HG03175 (cell line): ENCODE measurements at regions not wholly inside any gene's neighbourhood (a gene's known extent, or its start where the extent isn't known, plus 50 kb on each side); places are given as distances from the start of the nearest gene placed in this dataset.
"Not testable (repeated sequence)": the region's sequence is repeated elsewhere in the genome, so short reads cannot be mapped to it uniquely, and the experiment has no call there.

Experiments
- ATAC-seq: cut with Tn5 transposase; IDR thresholded peaks from one replicate; pipeline ENCODE4 v1.9.1; 2021; ENCODE audit warnings: mild to moderate bottlenecking, moderate library complexity; ENCODE audit not compliant: unreplicated experiment

DNA sequence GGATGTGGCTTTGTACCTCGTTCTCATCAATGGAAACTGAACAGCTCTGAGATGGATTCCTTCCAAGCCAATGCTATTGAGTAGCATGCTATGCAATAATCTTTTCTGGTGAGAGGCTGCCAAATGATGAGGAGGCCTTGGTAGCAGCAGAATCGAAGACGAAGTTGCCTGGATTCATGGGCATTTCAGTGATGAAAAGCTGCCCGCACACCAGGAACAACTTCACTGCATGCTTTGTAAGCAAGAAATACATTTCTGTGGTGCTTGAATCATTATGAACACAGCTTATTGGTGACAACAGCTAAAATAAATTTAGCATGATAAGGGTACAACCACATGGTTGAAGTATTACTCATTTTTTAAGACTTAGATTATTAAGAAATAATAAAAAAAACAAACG, 246.8 kb upstream of the ROBO1 start:
- ATAC-seq: no peak

DNA sequence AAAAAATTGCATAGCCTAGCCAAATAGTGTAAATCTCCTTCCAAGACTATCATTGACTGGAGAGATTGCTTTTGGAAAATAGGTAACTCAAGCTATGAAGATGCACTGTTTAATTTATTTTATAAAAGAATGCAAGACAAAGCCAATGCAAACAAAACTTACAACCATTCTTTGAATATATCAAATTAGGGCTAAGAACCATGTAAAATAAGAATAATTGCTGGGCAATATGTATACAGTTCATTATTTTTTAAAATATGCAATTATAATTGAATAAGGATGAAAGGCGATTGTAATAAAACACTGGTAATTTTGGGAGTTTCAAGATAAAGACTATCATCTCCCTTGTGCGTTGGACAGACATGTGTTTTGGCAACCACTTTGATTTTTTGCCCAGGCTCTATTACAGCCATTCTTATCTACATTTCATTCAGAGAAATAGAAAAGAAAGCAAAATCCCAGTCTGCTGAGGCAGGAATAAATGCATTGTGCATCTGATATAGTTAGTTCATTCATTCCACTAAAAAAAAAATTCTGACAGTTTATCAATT, 242.3 kb upstream of the ROBO1 start:
- no peak for ATAC-seq

DNA sequence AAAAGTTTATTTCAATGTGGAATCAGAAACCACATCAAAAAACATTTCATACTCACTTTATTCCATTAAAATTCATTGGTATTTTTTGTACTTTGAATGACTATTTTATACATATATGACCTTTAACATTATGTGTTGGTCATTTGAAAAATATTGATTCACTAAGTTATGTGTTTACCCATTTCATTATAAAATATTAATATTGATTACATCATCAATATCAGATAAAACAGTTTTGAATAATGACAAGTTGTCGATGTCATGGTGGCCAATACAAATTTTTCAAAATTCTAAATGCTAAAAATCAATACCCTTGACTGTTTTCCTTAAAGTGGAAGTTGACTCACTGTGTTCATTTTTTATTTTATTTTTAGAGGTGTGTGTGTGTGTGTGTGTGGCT, 239.7 kb upstream of the ROBO1 start:
- no peak for ATAC-seq

DNA sequence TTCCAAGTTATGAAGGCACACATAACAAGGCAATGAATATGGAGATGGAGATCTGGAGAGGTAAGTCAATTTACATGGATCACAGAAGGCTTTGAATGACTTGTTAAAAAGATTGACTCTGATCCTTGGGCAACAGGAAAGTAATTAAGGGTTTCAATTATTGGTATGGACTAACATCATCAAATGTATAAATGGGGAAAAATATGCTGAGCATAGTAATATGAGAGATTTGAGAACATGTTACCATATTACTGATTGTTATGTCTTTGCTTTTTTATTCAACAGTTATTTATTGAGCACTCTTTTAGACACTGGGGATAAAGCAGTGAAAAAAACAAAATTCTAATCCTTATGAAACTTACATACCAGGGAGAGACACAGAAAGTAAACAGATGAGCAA, 238.5 kb upstream of the ROBO1 start:
- ATAC-seq: no peak

DNA sequence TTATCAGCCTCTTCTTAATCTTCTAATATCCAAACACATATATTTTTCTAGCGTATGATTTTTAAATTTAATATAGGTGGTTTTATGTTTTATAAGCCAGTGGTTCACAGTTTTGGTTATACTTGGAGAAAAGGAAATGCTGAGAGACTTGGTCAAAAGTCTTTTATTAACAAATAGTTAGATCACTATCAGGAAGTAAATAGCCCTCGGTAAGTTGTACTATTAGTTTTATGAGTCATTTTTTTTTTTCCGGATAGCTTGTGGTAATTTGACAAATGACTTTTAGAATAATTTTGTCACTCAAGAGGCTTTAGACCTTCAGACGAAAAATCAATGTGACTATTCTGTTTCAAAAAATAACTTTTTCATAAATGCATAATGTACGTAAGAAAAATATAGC, 232.2 kb upstream of the ROBO1 start:
- ATAC-seq: no peak

DNA sequence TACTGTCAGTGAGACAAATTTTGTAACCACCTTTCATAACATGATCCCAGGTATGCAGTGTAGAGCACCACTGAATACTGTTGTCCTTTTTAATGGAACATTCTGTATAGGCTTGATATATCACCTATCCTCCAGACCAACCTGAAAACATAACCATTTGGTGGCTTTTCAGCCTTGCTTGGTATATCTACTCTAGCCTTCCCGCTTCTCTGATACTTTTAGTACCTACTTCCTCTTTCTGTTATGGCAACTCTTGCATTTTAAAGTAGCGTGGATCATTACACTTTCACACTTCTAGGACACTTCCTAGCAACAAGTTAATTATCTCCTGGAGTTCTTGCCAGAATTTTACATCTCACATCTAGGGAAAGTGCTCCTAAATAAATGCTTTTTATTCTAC, 226.6 kb upstream of the ROBO1 start:
- no peak for ATAC-seq

DNA sequence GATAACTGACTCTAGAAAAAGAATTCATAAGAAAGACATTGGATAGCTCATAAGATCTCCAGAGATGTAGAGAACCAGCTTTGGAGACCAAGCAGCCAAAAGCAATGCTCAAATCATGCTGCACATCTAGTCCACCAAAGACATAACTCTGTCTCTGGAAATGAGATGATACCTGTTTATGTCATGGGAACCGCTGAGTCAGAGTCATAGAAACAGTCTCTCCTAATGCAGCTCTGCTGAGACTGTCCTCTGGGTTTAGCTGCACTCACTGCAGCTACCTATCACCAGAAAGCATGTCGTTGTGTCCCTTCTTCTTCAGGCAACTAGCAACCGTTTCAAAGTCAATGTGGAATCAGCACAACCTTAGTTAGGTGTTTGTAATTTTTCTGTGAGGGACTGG, 218.5 kb upstream of the ROBO1 start:
- no peak for ATAC-seq

DNA sequence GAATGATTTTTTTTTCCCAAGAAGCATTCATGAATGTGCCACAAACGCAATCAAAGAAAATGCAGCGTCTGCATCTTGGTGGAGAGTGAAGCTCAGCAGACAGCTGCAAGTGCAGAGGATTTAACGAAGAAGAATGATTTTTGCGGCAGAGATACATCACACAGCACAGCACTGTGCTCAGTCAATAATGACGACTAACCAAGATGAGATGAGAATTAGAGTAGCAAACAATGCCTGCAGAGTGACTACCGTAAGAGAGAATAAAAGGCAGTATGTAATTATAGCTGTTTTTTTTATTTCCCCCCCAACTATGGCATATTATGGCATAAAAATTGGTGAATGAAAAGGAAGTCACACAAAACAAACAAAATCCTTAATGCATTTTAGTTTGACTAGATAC, 218.0 kb upstream of the ROBO1 start:
- no peak for ATAC-seq

DNA sequence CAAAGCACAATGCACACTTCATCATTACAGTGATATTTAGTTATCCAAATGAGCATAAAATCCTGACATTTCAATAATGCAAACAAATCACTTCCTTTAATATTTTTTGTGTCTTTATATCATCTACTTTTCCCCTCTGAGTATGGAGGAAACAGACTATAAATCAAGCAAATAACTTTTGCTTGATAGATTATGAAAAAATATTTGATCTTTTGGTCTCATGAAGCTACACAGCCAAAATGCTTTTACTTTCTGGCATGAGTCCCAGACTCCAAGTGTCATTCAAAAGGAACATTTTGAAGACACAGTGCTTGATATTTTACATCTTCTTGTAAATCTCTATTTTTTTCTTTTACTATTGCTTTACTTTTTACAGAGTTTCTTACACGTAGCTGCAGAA, 215.3 kb upstream of the ROBO1 start:
- no peak for ATAC-seq

DNA sequence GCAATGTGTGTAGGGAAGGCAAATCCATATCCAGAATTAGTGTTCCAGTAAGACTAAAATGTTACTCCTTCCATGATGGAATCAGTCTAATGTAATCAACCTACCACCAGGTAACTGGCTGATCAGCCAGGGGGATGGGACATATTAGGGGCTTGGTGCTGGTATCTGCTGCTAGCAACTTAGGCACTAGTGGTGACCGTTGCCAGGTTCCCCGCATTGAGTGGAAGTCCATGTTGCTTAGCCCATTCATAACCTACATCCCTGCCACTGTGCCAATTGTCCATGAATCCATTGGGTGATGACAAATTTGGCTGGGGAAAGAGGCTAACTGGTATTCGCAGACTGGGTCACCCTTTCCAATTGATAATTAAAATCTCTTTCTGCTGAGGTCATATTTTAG, 212.2 kb upstream of the ROBO1 start:
- ATAC-seq: no peak

DNA sequence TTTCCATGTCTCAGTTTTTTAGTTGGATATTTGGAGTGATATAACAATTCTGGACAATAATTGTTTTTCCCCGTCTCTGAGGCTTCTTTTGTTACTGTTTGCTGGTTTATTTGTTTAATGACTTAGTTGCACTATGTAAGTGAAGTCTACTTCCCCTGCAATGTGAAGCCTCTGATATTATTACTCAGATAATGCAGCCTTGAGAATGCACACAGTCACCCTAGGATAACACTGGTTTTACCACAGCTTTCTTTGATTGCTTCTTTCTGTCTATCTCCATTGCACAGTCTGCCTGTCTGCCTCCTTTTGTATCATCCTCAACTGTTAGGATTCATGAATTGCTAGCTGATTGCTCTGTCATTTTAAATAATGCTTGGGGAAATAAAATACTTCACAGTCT, 208.7 kb upstream of the ROBO1 start:
- ATAC-seq: no peak

DNA sequence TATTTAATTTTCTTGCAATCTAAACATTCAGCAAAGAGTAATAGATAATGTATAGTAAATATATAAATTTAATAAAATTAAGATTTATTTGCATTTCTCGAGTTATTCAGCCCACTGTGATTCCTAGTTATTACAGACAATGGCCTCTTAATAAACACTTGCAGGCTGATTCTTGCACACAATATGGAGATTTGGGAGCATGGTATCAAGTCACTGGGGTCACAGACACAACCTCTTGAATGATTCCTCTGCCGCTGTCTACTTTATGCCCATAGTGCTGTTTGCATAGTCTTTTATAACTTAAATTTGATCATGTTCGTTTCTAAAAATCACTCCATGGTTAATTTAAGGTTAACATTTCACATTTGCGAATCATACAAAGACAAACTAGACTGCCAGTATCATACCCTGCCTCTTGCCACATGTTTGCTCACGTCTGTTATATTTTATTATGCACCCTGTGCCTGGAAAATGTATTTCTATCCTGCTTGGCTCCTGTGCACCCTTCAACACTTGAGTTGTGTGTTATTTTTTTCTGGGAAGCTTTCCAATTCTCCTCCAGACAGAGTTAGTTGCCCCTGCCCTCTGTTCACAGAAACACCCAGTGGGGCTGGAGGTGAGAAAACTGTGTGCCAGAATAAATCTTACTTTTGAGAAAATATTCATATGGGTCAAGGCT, 206.3 kb upstream of the ROBO1 start:
- no peak for ATAC-seq

DNA sequence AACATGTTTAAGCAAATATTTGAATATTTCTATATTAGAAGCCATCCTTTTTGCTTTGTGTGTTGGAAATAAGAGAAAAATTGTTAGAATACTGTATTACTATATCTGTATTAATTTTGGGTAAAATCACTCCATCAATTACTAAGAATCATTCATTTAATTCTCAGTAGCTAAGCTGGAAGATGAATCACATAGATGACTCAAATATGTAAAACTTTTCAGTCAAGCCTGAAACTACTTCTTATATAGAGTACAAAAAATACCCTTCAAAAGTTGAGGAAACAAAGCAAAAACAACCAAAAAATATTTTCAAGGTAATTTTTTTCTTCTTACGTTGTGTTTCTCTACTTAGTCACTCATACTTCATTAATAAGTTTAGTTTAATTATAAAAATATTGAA, 205.7 kb upstream of the ROBO1 start:
- ATAC-seq: no peak

DNA sequence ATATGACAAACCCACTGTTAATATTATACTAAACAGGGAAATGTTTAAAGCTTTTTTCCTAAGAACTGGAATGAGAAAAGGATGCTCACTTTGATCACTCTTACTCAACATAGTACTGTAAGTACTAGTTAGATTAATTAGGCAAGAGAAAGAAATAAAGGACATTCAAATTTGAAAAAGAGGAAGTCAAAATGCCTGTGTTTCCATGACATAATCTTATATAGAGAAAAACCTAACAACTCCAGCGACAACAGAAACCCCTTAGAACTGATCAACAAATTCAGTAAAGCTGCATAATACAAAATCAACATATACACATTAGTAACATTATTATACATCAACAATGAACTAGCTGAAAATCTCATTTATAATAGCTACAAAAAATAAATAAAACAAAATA, 200.6 kb upstream of the ROBO1 start:
- no peak for ATAC-seq

DNA sequence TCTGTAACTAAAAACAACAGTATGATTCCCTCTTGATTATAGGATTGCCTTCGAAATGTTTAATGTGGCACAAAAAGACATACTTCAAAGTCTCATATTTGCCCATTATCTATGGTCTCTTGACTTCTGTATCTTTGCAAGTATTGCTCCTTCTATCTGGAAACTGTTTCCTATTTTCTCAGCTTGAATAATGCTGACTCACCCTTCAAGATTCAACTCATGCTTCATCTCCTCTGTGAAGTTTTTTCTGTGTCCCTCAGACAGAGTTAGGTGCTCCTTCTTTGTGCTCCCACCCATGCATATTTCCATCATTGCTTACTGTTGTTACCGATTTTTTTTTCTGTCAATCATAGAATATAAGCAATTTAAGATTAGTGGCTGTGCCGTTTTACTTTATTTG, 192.8 kb upstream of the ROBO1 start:
- ATAC-seq: no peak

DNA sequence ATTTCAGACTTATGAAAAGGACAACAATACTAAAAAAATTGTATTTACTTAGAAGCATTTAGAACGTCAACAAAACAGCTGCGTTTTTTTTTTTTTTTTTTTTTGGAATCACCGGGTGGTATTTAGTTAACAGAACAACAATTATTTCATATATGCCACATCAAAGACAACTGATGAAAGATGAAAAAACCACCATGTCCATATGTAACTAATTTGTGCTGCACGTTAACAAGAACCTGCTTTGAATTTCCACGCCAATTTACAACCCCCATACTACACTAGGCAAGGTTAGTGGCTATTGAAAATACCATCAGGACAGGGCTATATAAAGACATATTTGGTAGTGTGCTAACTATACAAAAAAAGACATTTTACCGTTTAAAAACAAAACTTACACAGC, 189.3 kb upstream of the ROBO1 start:
- no peak for ATAC-seq

DNA sequence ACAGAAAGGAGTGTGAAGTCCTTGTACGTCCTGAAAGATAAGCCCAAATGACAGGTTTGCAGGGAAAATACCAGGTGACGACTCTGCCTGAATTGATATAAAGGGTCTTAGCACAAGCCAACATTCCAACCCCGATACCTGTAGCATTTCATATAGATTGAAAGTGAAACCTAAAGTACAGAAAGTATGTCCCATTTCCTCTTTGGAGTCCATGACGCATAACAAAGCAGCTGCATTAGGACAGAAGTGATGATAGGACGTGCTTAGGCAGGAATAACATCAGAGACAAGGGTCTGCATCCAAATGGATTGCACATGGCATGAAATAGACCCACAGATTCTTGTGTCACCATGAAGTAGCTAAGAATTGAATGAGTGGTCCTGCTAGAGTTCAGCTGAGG, 187.0 kb upstream of the ROBO1 start:
- no peak for ATAC-seq

DNA sequence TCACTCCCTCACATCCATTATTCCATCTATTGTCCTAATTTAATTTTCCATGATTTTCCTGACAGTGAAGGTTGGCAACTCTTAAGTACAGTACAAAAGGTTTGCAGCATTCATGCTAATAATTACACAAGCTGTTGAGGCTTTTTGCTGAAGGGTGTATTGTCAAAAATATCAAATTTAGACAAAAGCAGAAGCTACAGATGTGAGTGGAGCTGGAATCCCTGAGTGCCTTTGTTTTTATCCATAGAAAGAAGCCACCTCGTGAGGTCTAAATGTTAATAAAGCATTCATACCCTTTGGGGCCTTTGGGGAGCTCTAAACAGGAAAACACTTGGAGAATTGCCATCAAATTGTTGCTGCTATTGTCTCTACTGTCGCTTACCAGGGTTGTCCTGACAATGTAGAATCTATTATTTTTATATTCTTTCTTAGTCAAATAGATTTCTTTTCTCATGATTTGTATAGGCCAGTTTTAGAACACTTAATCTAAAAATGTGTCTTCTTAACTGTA, 185.8 kb upstream of the ROBO1 start:
- no peak for ATAC-seq

DNA sequence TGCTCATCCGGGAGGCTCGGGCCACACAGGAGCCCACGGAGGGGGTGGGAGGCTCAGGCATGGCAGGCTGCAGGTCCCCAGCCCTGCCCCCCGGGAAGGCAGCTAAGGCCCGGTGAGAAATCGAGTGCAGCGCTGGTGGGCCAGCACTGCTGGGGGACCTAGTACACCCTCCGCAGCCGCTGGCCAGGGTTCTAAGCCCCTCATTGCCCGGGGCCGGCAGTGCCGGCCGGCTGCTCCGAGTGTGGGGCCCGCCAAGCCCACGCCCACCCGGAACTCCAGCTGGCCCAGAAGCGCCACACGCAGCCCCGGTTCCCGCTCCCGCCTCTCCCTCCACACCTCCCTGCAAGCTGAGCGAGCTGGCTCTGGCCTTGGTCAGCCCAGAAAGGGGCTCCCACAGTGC, 183.6 kb upstream of the ROBO1 start:
- ATAC-seq: not testable (repeated sequence)

DNA sequence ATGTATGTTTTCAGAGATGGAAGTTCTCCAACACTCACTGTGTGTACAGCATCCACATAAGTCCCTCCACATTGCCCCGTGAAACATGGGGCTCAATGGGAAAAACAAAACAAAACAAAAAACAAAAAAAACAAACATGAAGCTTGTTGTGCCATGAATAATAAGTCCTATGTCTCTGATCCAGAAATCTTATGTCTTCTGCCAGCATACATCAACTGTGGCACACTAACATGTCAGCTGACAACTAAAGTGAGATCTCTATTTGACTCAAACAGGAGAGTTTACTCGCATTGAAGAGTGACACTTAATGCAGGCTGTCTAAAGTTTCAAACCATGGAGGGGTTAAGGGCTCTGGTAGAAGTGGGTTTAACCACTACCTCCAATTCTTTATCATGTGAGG, 180.2 kb upstream of the ROBO1 start:
- no peak for ATAC-seq

DNA sequence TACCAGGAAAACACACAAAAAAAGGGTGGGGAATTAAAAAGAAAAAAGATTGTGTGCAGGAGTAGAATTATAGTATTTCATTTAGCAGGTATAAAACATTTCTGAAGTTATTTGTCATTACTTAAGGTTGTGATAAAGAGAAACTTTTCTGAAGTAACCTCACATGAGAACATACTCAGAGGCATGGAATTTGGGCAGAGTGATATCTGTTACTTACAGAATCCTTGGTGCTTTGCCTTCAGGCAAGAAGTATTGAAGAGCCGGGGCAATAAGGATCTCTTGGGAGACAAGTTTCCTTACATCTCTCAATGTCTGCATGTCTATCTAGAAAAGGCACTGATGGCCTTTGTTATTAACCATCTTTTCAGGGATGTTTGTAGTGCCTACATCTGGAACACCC, 179.7 kb upstream of the ROBO1 start:
- ATAC-seq: no peak

DNA sequence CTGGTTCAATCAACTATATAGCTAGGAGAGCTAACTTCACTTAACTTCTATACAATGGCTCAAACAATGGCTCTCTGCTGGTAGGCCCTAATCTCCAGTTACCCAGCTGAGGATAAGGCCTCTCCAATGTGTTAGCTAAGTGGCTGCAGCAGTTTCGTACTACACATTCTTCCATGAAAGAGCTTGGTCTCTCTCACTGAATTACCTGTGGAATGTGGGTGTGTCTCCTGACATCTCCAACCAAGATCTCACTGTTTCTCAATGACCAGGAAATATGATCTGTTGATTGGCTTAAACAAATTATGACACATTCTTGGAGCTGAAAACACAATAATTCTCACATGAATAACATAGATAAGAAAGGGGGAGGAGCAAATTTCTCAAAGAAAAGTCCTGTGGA, 169.8 kb upstream of the ROBO1 start:
- no peak for ATAC-seq

DNA sequence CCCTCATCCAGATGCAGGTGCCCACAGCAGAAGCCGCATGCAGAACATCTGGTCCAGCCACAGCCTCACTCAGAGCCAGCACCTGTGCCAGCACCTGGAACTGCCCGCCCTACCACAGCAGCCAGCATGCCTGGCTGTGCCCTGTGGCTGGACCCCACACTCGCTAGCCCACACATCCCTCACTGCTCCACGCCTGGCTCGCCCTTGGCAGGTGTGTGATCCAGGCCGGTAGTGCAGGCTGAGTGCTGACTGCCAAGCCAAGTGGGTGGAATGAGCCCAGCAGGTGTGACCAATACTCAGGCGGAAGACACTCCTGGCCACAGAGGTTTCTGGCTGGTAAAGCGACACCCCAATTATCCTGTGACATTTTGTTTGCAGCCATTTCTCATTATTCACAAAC, 162.4 kb upstream of the ROBO1 start:
- no peak for ATAC-seq
